Amygdala (tissue), 56 donors: ENCODE measurements at regions not wholly inside any gene's neighbourhood (a gene's known extent, or its start where the extent isn't known, plus 50 kb on each side); places are given as distances from the start of the nearest gene placed in this dataset.
"Not testable (repeated sequence)": the region's sequence is repeated elsewhere in the genome, so short reads cannot be mapped to it uniquely, and the experiment has no call there.

Experiments
- DNase-seq, 56 donors: peaks; one replicate each; lab custom pipeline; 2025; lab: John Stamatoyannopoulos, UW

- DNase-seq: no peak
Measured at GRCh38 chr6:76792394-76792793, 670.9 kb downstream of the HTR1B start.

GRCh38 chr6:76790881-76791280 lies 672.4 kb downstream of the HTR1B start:
- DNase-seq: no peak

- DNase-seq: no peak
Measured at GRCh38 chr6:76790045-76790796, 673.1 kb downstream of the HTR1B start.

GRCh38 chr6:76789580-76789979 lies 673.7 kb downstream of the HTR1B start:
- DNase-seq: no peak

- no peak for DNase-seq
Measured at GRCh38 chr6:76788155-76788554, 675.1 kb downstream of the HTR1B start.

GRCh38 chr6:76779068-76779467 lies 684.2 kb downstream of the HTR1B start:
- DNase-seq: no peak

GRCh38 chr6:76776876-76777275 lies 686.4 kb downstream of the HTR1B start:
- no peak for DNase-seq

GRCh38 chr6:76774781-76775384 lies 688.4 kb downstream of the HTR1B start:
- no peak for DNase-seq

- DNase-seq: no peak
Measured at GRCh38 chr6:76772951-76773350, 690.3 kb downstream of the HTR1B start.

GRCh38 chr6:76771059-76771634 lies 692.1 kb downstream of the HTR1B start:
- DNase-seq: no peak

GRCh38 chr6:76770281-76770680 lies 693.0 kb downstream of the HTR1B start:
- no peak for DNase-seq

GRCh38 chr6:76768556-76768955 lies 694.7 kb downstream of the HTR1B start:
- DNase-seq: no peak

GRCh38 chr6:76764057-76764456 lies 691.6 kb upstream of the IMPG1 start:
- no peak for DNase-seq

GRCh38 chr6:76752841-76753240 lies 680.4 kb upstream of the IMPG1 start:
- no peak for DNase-seq

GRCh38 chr6:76745388-76745787 lies 672.9 kb upstream of the IMPG1 start:
- DNase-seq: not testable (repeated sequence)

- DNase-seq: not testable (repeated sequence)
Measured at GRCh38 chr6:76744151-76744720, 671.8 kb upstream of the IMPG1 start.

- no peak for DNase-seq
Measured at GRCh38 chr6:76742919-76743318, 670.5 kb upstream of the IMPG1 start.

- DNase-seq: no peak
Measured at GRCh38 chr6:76719449-76719848, 647.0 kb upstream of the IMPG1 start.

GRCh38 chr6:76708641-76709331 lies 636.3 kb upstream of the IMPG1 start:
- DNase-seq: no peak

- no peak for DNase-seq
Measured at GRCh38 chr6:76707630-76708029, 635.2 kb upstream of the IMPG1 start.

- DNase-seq: no peak
Measured at GRCh38 chr6:76706631-76707030, 634.2 kb upstream of the IMPG1 start.
